Liver (tissue), 3 donors: ENCODE measurements at regions not wholly inside any gene's neighbourhood (a gene's known extent, or its start where the extent isn't known, plus 50 kb on each side); places are given as distances from the start of the nearest gene placed in this dataset.
A peak's percentile ranks its signal among the peaks of the same experiment; 100 is the strongest.

ENCODE experiments used
- ATF3 ChIP-seq: IDR thresholded peaks from 2 replicates; pipeline ENCODE4 v1.6.1; 2016; ENCODE audit warnings: antibody characterized with exemption
- CTCF ChIP-seq: fragments of 150-350 bp; IDR thresholded peaks from 2 replicates; pipeline ENCODE4 v1.5.1; 2017; ENCODE audit warnings: improper control_type of control experiment, low read depth, low read length; ENCODE audit not compliant: missing input control
- EGR1 ChIP-seq, 2 donors: IDR thresholded peaks; 2 replicates each; pipeline ENCODE4 v1.6.1; 2016 to 2018; ENCODE audit warnings: antibody characterized with exemption in 2 of 2, low read depth in 2 of 2
- GABPA ChIP-seq, 2 donors: IDR thresholded peaks in 1 of 2; conservative IDR thresholded peaks in 1 of 2; 2 replicates each; pipeline ENCODE4 v1.6.1; 2016; ENCODE audit warnings: antibody characterized with exemption in 2 of 2, mild to moderate bottlenecking in 1 of 2, moderate library complexity in 1 of 2
- HNF4A ChIP-seq, 2 donors: conservative IDR thresholded peaks; 2 replicates each; pipeline ENCODE4 v1.6.1; 2016; ENCODE audit warnings: antibody characterized with exemption in 2 of 2, mild to moderate bottlenecking in 2 of 2
- HNF4G ChIP-seq: IDR thresholded peaks from 2 replicates; pipeline ENCODE4 v1.6.1; 2016; ENCODE audit warnings: antibody characterized with exemption
- MAX ChIP-seq: IDR thresholded peaks from 2 replicates; pipeline ENCODE4 v1.6.1; 2016; ENCODE audit warnings: antibody characterized with exemption
- REST ChIP-seq: IDR thresholded peaks from 2 replicates; pipeline ENCODE4 v1.6.1; 2016; ENCODE audit warnings: antibody characterized with exemption, mild to moderate bottlenecking
- RXRA ChIP-seq, 2 donors: IDR thresholded peaks; 2 replicates each; pipeline ENCODE4 v1.6.1; 2017 to 2018; ENCODE audit warnings: antibody characterized with exemption in 2 of 2, mild to moderate bottlenecking in 1 of 2
- SP1 ChIP-seq: IDR thresholded peaks from 2 replicates; pipeline ENCODE4 v1.6.1; 2018; ENCODE audit warnings: antibody characterized with exemption, mild to moderate bottlenecking
- TAF1 ChIP-seq: conservative IDR thresholded peaks from 2 replicates; pipeline ENCODE4 v1.6.1; 2016; ENCODE audit warnings: antibody characterized with exemption, mild to moderate bottlenecking
- YY1 ChIP-seq: IDR thresholded peaks from 2 replicates; pipeline ENCODE4 v1.6.1; 2016; ENCODE audit warnings: antibody characterized with exemption, mild to moderate bottlenecking
- ZBTB33 ChIP-seq: IDR thresholded peaks from 2 replicates; pipeline ENCODE4 v1.6.1; 2016; ENCODE audit warnings: antibody characterized with exemption
- donor health status: healthy.
- donor health status: healthy.

- TF ChIP-seq CTCF (no peak), HNF4G (no peak), MAX (peak; percentile 68), ZBTB33 (peak; percentile 87), HNF4A (conservative IDR thresholded peaks at IDR 0.05) (peak; percentile 70 to 76), REST (peak; percentile 44), YY1 (peak; percentile 41), TAF1 (no peak), ATF3 (peak; percentile 38), SP1 (peak; percentile 59), GABPA (IDR thresholded peaks at IDR 0.05 in 1 of 2, conservative IDR thresholded peaks at IDR 0.05 in 1 of 2) (no peak), RXRA (IDR thresholded peaks at IDR 0.05) (peak; percentile 86 to 89), EGR1 (IDR thresholded peaks at IDR 0.05; ENCODE audit: low read depth in 2 of 2) (no peak)
Observed at GRCh38 chr18:64407606-64408005, 258.7 kb upstream of the LINC00305 start.
